CD4-positive, alpha-beta T cell treated with Interleukin-1 beta for 1 hour (primary cell): ENCODE measurements at regions not wholly inside any gene's neighbourhood (a gene's known extent, or its start where the extent isn't known, plus 50 kb on each side); places are given as distances from the start of the nearest gene placed in this dataset.
"Not testable (repeated sequence)": the region's sequence is repeated elsewhere in the genome, so short reads cannot be mapped to it uniquely, and the experiment has no call there.

Experiments
- DNase-seq, 2 donors: peaks; one replicate each; pipeline ENCODE4 v3.0.0-alpha.2; 2020 to 2022

GRCh38 chr1:101485712-101486111, 248.9 kb downstream of the S1PR1 start:
- DNase-seq, result no peak

GRCh38 chr1:101492144-101492543, 255.3 kb downstream of the S1PR1 start:
- DNase-seq, result not testable (repeated sequence)

GRCh38 chr1:101493920-101494319, 257.1 kb downstream of the S1PR1 start:
- DNase-seq, result not testable (repeated sequence)

- DNase-seq, result no peak
Measured at GRCh38 chr1:101496109-101496508, 259.3 kb downstream of the S1PR1 start.

GRCh38 chr1:101497881-101498559, 261.2 kb downstream of the S1PR1 start:
- DNase-seq, result no peak

- not testable (repeated sequence) for DNase-seq
Measured at GRCh38 chr1:101504106-101504505, 267.3 kb downstream of the S1PR1 start.

- DNase-seq, result not testable (repeated sequence)
Measured at GRCh38 chr1:101505240-101505639, 268.4 kb downstream of the S1PR1 start.

- peak in 1 of 2 donors; percentile 53 for DNase-seq
Measured at GRCh38 chr1:101506541-101507164, 269.8 kb downstream of the S1PR1 start.

- no peak for DNase-seq
Measured at GRCh38 chr1:101507547-101507971, 270.7 kb downstream of the S1PR1 start.

- DNase-seq, result no peak
Measured at GRCh38 chr1:101508913-101509312, 272.1 kb downstream of the S1PR1 start.

GRCh38 chr1:101509370-101509769, 272.6 kb downstream of the S1PR1 start:
- no peak for DNase-seq

- DNase-seq, result no peak
Measured at GRCh38 chr1:101511202-101511891, 274.5 kb downstream of the S1PR1 start.

GRCh38 chr1:101520302-101520701, 283.5 kb downstream of the S1PR1 start:
- peak in 1 of 2 donors; percentile 38 for DNase-seq

- DNase-seq, result no peak
Measured at GRCh38 chr1:101522486-101522885, 285.7 kb downstream of the S1PR1 start.

- DNase-seq, result no peak
Measured at GRCh38 chr1:101526813-101527212, 290.0 kb downstream of the S1PR1 start.

GRCh38 chr1:101532377-101532776, 295.6 kb downstream of the S1PR1 start:
- no peak for DNase-seq

- DNase-seq, result no peak
Measured at GRCh38 chr1:101540161-101540560, 303.3 kb downstream of the S1PR1 start.

- no peak for DNase-seq
Measured at GRCh38 chr1:101546885-101547284, 310.1 kb downstream of the S1PR1 start.

- no peak for DNase-seq
Measured at GRCh38 chr1:101547357-101547756, 310.5 kb downstream of the S1PR1 start.

GRCh38 chr1:101548376-101548775, 311.6 kb downstream of the S1PR1 start:
- no peak for DNase-seq

- DNase-seq, result no peak
Measured at GRCh38 chr1:101550581-101550980, 313.8 kb downstream of the S1PR1 start.

- DNase-seq, result no peak
Measured at GRCh38 chr1:101566883-101567538, 330.2 kb downstream of the S1PR1 start.

GRCh38 chr1:101567582-101568189, 330.9 kb downstream of the S1PR1 start:
- peak; percentile 17 to 39 for DNase-seq
